NCI-H82 treated with DMSO at 0.1 percent for 48 hours (cell line): ENCODE measurements at regions not wholly inside any gene's neighbourhood (a gene's known extent, or its start where the extent isn't known, plus 50 kb on each side); places are given as distances from the start of the nearest gene placed in this dataset.
"Not testable (repeated sequence)": the region's sequence is repeated elsewhere in the genome, so short reads cannot be mapped to it uniquely, and the experiment has no call there.

Experiments used
- DNase-seq: peaks from one replicate; lab custom pipeline; 2025; ENCODE audit not compliant: unreplicated experiment; lab: John Stamatoyannopoulos, UW

GRCh38 chr1:96469726-96470125 is 251.9 kb upstream of the PTBP2 start:
- DNase-seq, result not testable (repeated sequence)

GRCh38 chr1:96472471-96472870 is 249.1 kb upstream of the PTBP2 start:
- DNase-seq, result no peak

GRCh38 chr1:96473791-96474434 is 247.7 kb upstream of the PTBP2 start:
- no peak for DNase-seq

- DNase-seq, result no peak
Measured at GRCh38 chr1:96474985-96475743, 246.4 kb upstream of the PTBP2 start.

- DNase-seq, result no peak
Measured at GRCh38 chr1:96475903-96476302, 245.7 kb upstream of the PTBP2 start.

GRCh38 chr1:96478228-96478627 is 243.4 kb upstream of the PTBP2 start:
- DNase-seq, result no peak

- no peak for DNase-seq
Measured at GRCh38 chr1:96481409-96481808, 240.2 kb upstream of the PTBP2 start.

- no peak for DNase-seq
Measured at GRCh38 chr1:96482616-96483015, 239.0 kb upstream of the PTBP2 start.

GRCh38 chr1:96487394-96487793 is 234.2 kb upstream of the PTBP2 start:
- DNase-seq, result no peak

- no peak for DNase-seq
Measured at GRCh38 chr1:96487971-96488370, 233.6 kb upstream of the PTBP2 start.

GRCh38 chr1:96488777-96489176 is 232.8 kb upstream of the PTBP2 start:
- DNase-seq, result no peak

GRCh38 chr1:96492236-96492635 is 229.3 kb upstream of the PTBP2 start:
- DNase-seq, result no peak

GRCh38 chr1:96498744-96499340 is 222.7 kb upstream of the PTBP2 start:
- DNase-seq, result no peak

- no peak for DNase-seq
Measured at GRCh38 chr1:96508233-96508632, 213.4 kb upstream of the PTBP2 start.

GRCh38 chr1:96509339-96509738 is 212.2 kb upstream of the PTBP2 start:
- no peak for DNase-seq

- no peak for DNase-seq
Measured at GRCh38 chr1:96509951-96510350, 211.6 kb upstream of the PTBP2 start.

GRCh38 chr1:96510391-96510790 is 211.2 kb upstream of the PTBP2 start:
- no peak for DNase-seq

GRCh38 chr1:96510911-96511310 is 210.7 kb upstream of the PTBP2 start:
- DNase-seq, result no peak

- no peak for DNase-seq
Measured at GRCh38 chr1:96513136-96513535, 208.4 kb upstream of the PTBP2 start.

- DNase-seq, result no peak
Measured at GRCh38 chr1:96515430-96515829, 206.2 kb upstream of the PTBP2 start.

- DNase-seq, result no peak
Measured at GRCh38 chr1:96515925-96516324, 205.7 kb upstream of the PTBP2 start.

- no peak for DNase-seq
Measured at GRCh38 chr1:96519851-96520578, 201.6 kb upstream of the PTBP2 start.
